ENCODE measurements at regions not wholly inside any gene's neighbourhood (a gene's known extent, or its start where the extent isn't known, plus 50 kb on each side); places are given as distances from the start of the nearest gene placed in this dataset.

DNA sequence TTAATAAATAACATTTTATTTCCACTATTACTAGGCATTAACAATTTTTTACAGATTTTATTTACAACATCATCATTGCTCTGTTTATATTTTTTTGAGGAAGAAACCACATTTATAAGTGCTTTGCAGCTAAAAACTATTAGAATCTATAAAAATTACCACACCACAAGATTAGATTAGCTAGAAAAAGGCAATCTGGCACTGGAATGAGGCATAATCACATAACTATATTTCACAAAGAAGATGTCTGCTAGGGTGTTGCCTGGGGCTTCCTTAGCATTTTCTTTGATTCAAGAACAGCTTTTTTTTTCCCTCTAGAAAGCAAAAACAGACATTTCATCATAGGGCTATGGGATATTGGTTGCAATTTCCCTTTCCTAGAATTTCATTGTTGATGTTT lies 2169.2 kb downstream of the MRPL39 start:
- TF ChIP-seq POLR2A (IDR thresholded peaks at IDR 0.05): no peak
- TF ChIP-seq, protein P1, sequence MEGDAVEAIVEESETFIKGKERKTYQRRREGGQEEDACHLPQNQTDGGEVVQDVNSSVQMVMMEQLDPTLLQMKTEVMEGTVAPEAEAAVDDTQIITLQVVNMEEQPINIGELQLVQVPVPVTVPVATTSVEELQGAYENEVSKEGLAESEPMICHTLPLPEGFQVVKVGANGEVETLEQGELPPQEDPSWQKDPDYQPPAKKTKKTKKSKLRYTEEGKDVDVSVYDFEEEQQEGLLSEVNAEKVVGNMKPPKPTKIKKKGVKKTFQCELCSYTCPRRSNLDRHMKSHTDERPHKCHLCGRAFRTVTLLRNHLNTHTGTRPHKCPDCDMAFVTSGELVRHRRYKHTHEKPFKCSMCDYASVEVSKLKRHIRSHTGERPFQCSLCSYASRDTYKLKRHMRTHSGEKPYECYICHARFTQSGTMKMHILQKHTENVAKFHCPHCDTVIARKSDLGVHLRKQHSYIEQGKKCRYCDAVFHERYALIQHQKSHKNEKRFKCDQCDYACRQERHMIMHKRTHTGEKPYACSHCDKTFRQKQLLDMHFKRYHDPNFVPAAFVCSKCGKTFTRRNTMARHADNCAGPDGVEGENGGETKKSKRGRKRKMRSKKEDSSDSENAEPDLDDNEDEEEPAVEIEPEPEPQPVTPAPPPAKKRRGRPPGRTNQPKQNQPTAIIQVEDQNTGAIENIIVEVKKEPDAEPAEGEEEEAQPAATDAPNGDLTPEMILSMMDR (IDR thresholded peaks at IDR 0.05): no peak
- no peaks in the 10 kb centered on the region for H3K9me3 ChIP-seq
- H3K27ac ChIP-seq: no peak overlapping the region
- no peaks in the 10 kb centered on the region for H3K4me1 ChIP-seq
- intact Hi-C loops (cut with DNase I): no loop called here
- DNase-seq (no peak), ATAC-seq (no peak)
- H3K36me3 ChIP-seq (replicated peaks in 1 of 2; ENCODE audit: insufficient read depth in 1 of 2, low read depth in 2 of 2): no peaks in the 10 kb centered on the region
- no peaks in the 10 kb centered on the region for H3K27me3 ChIP-seq
- no peak overlapping the region for H3K4me3 ChIP-seq

GRCh38 chr21:23402929-23403520 lies 2204.3 kb downstream of the MRPL39 start:
- H3K36me3 ChIP-seq (replicated peaks in 1 of 2; ENCODE audit: insufficient read depth in 1 of 2, low read depth in 2 of 2): no peaks in the 10 kb centered on the region
- no peaks in the 10 kb centered on the region for H3K9me3 ChIP-seq
- no peak for TF ChIP-seq POLR2A (IDR thresholded peaks at IDR 0.05)
- TF ChIP-seq, protein P1 (IDR thresholded peaks at IDR 0.05): no peak
- no peak for DNase-seq
- no peaks in the 10 kb centered on the region for H3K27me3 ChIP-seq
- 39% methylated on average over 2 of the region's 2 CpGs for WGBS, 2 donors
- H3K27ac ChIP-seq: no peak overlapping the region
- no peaks in the 10 kb centered on the region for H3K4me1 ChIP-seq
- ATAC-seq: no peak
- intact Hi-C loops (cut with DNase I): no loop called here
- no peak overlapping the region for H3K4me3 ChIP-seq

- intact Hi-C loops (cut with DNase I): no loop called here
Measured at GRCh38 chr21:23401278-23401677, 2206.0 kb downstream of the MRPL39 start.

GRCh38 chr21:23398726-23399125 lies 2208.6 kb downstream of the MRPL39 start:
- Histone ChIP-seq H3K9me3 (no peaks in the 10 kb centered on the region), H3K4me3 (no peak overlapping the region), H3K4me1 (no peaks in the 10 kb centered on the region), H3K36me3 (replicated peaks in 1 of 2; ENCODE audit: insufficient read depth in 1 of 2, low read depth in 2 of 2) (no peaks in the 10 kb centered on the region), H3K27ac (no peak overlapping the region), H3K27me3 (no peaks in the 10 kb centered on the region)
- 75 to 76% methylated on average over 1 of the region's 1 CpG for WGBS, 2 donors
- TF ChIP-seq, protein P1 (IDR thresholded peaks at IDR 0.05): no peak
- TF ChIP-seq POLR2A (IDR thresholded peaks at IDR 0.05): no peak
- ATAC-seq (no peak), DNase-seq (no peak)
- intact Hi-C loops (cut with DNase I): no loop called here

More at GRCh38 chr21:23401278-23401677, 2206.0 kb downstream of the MRPL39 start:
- no peak for DNase-seq
- WGBS, 2 donors: 73 to 87% methylated on average over 2 of the region's 2 CpGs
- no peaks in the 10 kb centered on the region for H3K9me3 ChIP-seq
- H3K27ac ChIP-seq: no peak overlapping the region
- no peak for TF ChIP-seq POLR2A (IDR thresholded peaks at IDR 0.05)
- TF ChIP-seq, protein P1 (IDR thresholded peaks at IDR 0.05): no peak
- ATAC-seq: no peak
- H3K36me3 ChIP-seq (replicated peaks in 1 of 2; ENCODE audit: insufficient read depth in 1 of 2, low read depth in 2 of 2): no peaks in the 10 kb centered on the region
- H3K4me3 ChIP-seq: no peak overlapping the region
- no peaks in the 10 kb centered on the region for H3K4me1 ChIP-seq
- H3K27me3 ChIP-seq: no peaks in the 10 kb centered on the region

- no peak overlapping the region for H3K4me3 ChIP-seq
- H3K4me1 ChIP-seq: no peaks in the 10 kb centered on the region
- no peaks in the 10 kb centered on the region for H3K9me3 ChIP-seq
- TF ChIP-seq, protein P1 (IDR thresholded peaks at IDR 0.05): no peak
- TF ChIP-seq POLR2A (IDR thresholded peaks at IDR 0.05): no peak
- WGBS, 2 donors: 62 to 78% methylated on average over 2 of the region's 2 CpGs
- no peak for DNase-seq
- H3K27me3 ChIP-seq: no peaks in the 10 kb centered on the region
- intact Hi-C loops (cut with DNase I): no loop called here
- no peak for ATAC-seq
- no peak overlapping the region for H3K27ac ChIP-seq
- no peaks in the 10 kb centered on the region for H3K36me3 ChIP-seq (replicated peaks in 1 of 2; ENCODE audit: insufficient read depth in 1 of 2, low read depth in 2 of 2)
Measured at GRCh38 chr21:23394458-23394857, 2212.8 kb downstream of the MRPL39 start.

Measured in body of pancreas (tissue), 4 donors.